HL-60 (cell line): ENCODE measurements at regions not wholly inside any gene's neighbourhood (a gene's known extent, or its start where the extent isn't known, plus 50 kb on each side); places are given as distances from the start of the nearest gene placed in this dataset.

Source experiments
- CTCF ChIP-seq: IDR thresholded peaks from one replicate; pipeline ENCODE4 v1.5.1; 2011; ENCODE audit warnings: low read length, control low read depth, inconsistent platforms; ENCODE audit not compliant: insufficient read depth
- POLR2AphosphoS5 ChIP-seq: IDR thresholded peaks from 2 replicates; pipeline ENCODE4 v1.6.1; 2012; ENCODE audit warnings: low read depth
- REST ChIP-seq: IDR thresholded peaks from 2 replicates; pipeline ENCODE4 v1.6.1; 2012; ENCODE audit warnings: low read depth; ENCODE audit not compliant: insufficient replicate concordance
- SPI1 ChIP-seq: IDR thresholded peaks from 2 replicates; pipeline ENCODE4 v1.6.1; 2012; ENCODE audit warnings: low read depth, mild to moderate bottlenecking, borderline replicate concordance

DNA sequence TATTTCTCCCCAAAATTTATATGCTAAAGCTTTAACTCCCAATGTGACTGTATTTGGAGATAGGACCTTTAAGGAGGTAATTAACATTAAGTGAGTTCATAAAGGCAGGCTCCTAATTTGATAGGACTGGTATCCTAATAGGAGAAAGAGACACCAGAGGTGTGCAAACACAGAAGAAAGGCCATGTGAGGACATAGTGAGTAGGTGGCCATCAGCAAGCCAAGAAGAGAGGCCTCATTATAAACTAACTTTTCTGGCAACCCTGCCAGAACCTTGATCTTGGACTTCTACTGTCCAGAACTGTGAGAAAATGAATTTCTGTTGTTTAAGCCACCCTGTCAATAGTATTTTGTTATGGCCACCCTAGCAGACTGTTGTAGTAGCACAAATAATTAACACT, 177.9 kb upstream of the FUT9 start:
- TF ChIP-seq CTCF (no peak), POLR2AphosphoS5 (no peak), REST (no peak), SPI1 (no peak)
